ENCODE measurements at regions not wholly inside any gene's neighbourhood (a gene's known extent, or its start where the extent isn't known, plus 50 kb on each side); places are given as distances from the start of the nearest gene placed in this dataset.

GRCh38 chr7:68109299-68109698, 1112.7 kb downstream of the TYW1 start:
- Histone ChIP-seq H3K36me3 (no peaks in the 10 kb centered on the region), H3K27me3 (peaks cover 23% of the 10 kb centered on the region), H3K4me3 (no peak overlapping the region), H3K9me3 (no peaks in the 10 kb centered on the region), H3K27ac (no peak overlapping the region), H3K4me1 (no peaks in the 10 kb centered on the region)
- 81% methylated on average over 6 of the region's 6 CpGs for WGBS
- no peak for DNase-seq (ENCODE audit: low spot score in 2 of 2)
- TF ChIP-seq CTCF (IDR thresholded peaks at IDR 0.05): no peak
- TF ChIP-seq POLR2AphosphoS5 (IDR thresholded peaks at IDR 0.05): no peak
- no peak for TF ChIP-seq EP300 (IDR thresholded peaks at IDR 0.05)
- TF ChIP-seq POLR2A (IDR thresholded peaks at IDR 0.05): no peak

- Histone ChIP-seq H3K9me3 (peaks cover 3% of the 10 kb centered on the region), H3K36me3 (no peaks in the 10 kb centered on the region), H3K4me1 (no peaks in the 10 kb centered on the region), H3K27ac (no peak overlapping the region), H3K27me3 (peaks cover 3% of the 10 kb centered on the region), H3K4me3 (no peak overlapping the region)
- TF ChIP-seq CTCF (IDR thresholded peaks at IDR 0.05) (no peak), EP300 (IDR thresholded peaks at IDR 0.05) (no peak), POLR2AphosphoS5 (IDR thresholded peaks at IDR 0.05) (no peak), POLR2A (IDR thresholded peaks at IDR 0.05) (no peak)
- DNase-seq (ENCODE audit: low spot score in 2 of 2): no peak
- 96% methylated on average over 5 of the region's 5 CpGs for WGBS
Observed at GRCh38 chr7:68119411-68119810, 1122.8 kb downstream of the TYW1 start.

- Histone ChIP-seq H3K36me3 (no peaks in the 10 kb centered on the region), H3K4me1 (no peaks in the 10 kb centered on the region), H3K9me3 (peaks cover 3% of the 10 kb centered on the region), H3K4me3 (no peak overlapping the region), H3K27me3 (peaks cover 9% of the 10 kb centered on the region), H3K27ac (no peak overlapping the region)
- TF ChIP-seq POLR2A (IDR thresholded peaks at IDR 0.05) (no peak), EP300 (IDR thresholded peaks at IDR 0.05) (no peak), POLR2AphosphoS5 (IDR thresholded peaks at IDR 0.05) (no peak), CTCF (IDR thresholded peaks at IDR 0.05) (no peak)
- DNase-seq (ENCODE audit: low spot score in 2 of 2): no peak
Observed at GRCh38 chr7:68121056-68121455, 1124.4 kb downstream of the TYW1 start.

GRCh38 chr7:68121655-68122054, 1125.0 kb downstream of the TYW1 start:
- no peak overlapping the region for H3K27ac ChIP-seq
- no peak for DNase-seq (ENCODE audit: low spot score in 2 of 2)
- H3K4me1 ChIP-seq: no peaks in the 10 kb centered on the region
- no peaks in the 10 kb centered on the region for H3K36me3 ChIP-seq
- H3K27me3 ChIP-seq: peaks cover 9% of the 10 kb centered on the region
- H3K9me3 ChIP-seq: peaks cover 3% of the 10 kb centered on the region
- 63% methylated on average over 9 of the region's 9 CpGs for WGBS
- TF ChIP-seq POLR2A (IDR thresholded peaks at IDR 0.05) (no peak), POLR2AphosphoS5 (IDR thresholded peaks at IDR 0.05) (no peak), CTCF (IDR thresholded peaks at IDR 0.05) (no peak), EP300 (IDR thresholded peaks at IDR 0.05) (no peak)
- no peak overlapping the region for H3K4me3 ChIP-seq

- no peak for DNase-seq (ENCODE audit: low spot score in 2 of 2)
- H3K9me3 ChIP-seq: peaks cover 3% of the 10 kb centered on the region
- H3K4me3 ChIP-seq: no peak overlapping the region
- H3K27me3 ChIP-seq: peaks cover 9% of the 10 kb centered on the region
- H3K27ac ChIP-seq: no peak overlapping the region
- TF ChIP-seq POLR2A (IDR thresholded peaks at IDR 0.05) (no peak), EP300 (IDR thresholded peaks at IDR 0.05) (no peak), POLR2AphosphoS5 (IDR thresholded peaks at IDR 0.05) (no peak), CTCF (IDR thresholded peaks at IDR 0.05) (no peak)
- no peaks in the 10 kb centered on the region for H3K4me1 ChIP-seq
- H3K36me3 ChIP-seq: no peaks in the 10 kb centered on the region
- 87% methylated on average over 8 of the region's 8 CpGs for WGBS
Observed at GRCh38 chr7:68122801-68123200, 1126.2 kb downstream of the TYW1 start.
